IMR-90 (cell line): ENCODE measurements at regions not wholly inside any gene's neighbourhood (a gene's known extent, or its start where the extent isn't known, plus 50 kb on each side); places are given as distances from the start of the nearest gene placed in this dataset.

Experiments used
- ATAC-seq: fragments of 200-7000 bp; cut with Tn5 transposase; 2 replicates; pipeline ENCODE4 v1.9.1; 2020; ENCODE audit warnings: low read depth, mild to moderate bottlenecking, moderate library complexity
- BruUV-seq: library from RNA; stranded (reverse); fragments of 400-500 nt; replicated peaks from 2 replicates; lab custom pipeline; 2021; lab: Mats Ljungman, UMichigan
- CTCF ChIA-PET: fragments of 300-600 bp; formaldehyde crosslinking; extraction: SDS; loops from one replicate; lab custom pipeline; 2021; ENCODE audit warnings: antibody characterized with exemption; lab: Yijun Ruan, JAX
- POLR2A ChIA-PET: fragments of 300-600 bp; sonication (Branson Sonifier 250); formaldehyde crosslinking; loops from one replicate; lab custom pipeline; 2022; ENCODE audit warnings: antibody characterized with exemption; ENCODE audit not compliant: unreplicated experiment; lab: Charles Lee
- DNase-seq: peaks from one replicate; pipeline ENCODE4 v3.0.0; 2013
- H2AFZ ChIP-seq: replicated peaks from 2 replicates; pipeline ENCODE3; 2013; ENCODE audit warnings: low read length, mild to moderate bottlenecking; ENCODE audit not compliant: poor library complexity
- H2AK5ac ChIP-seq: 2 replicates; pipeline ENCODE4 v1.6.1; 2013; ENCODE audit warnings: low read depth, low read length, inconsistent platforms
- H2AK9ac ChIP-seq: replicated peaks from 2 replicates; pipeline ENCODE3; 2013; ENCODE audit warnings: mild to moderate bottlenecking, low read depth, low read length, moderate library complexity; ENCODE audit not compliant: poor library complexity
- H2BK120ac ChIP-seq: 2 replicates; pipeline ENCODE4 v1.6.1; 2013; ENCODE audit warnings: low read depth, low read length, inconsistent platforms
- H2BK15ac ChIP-seq: 3 replicates; pipeline ENCODE4 v1.6.1; 2013; ENCODE audit warnings: low read depth, low read length, inconsistent platforms
- H2BK20ac ChIP-seq: 2 replicates; pipeline ENCODE4 v1.6.1; 2013; ENCODE audit warnings: low read depth, mild to moderate bottlenecking, inconsistent platforms, low read length, moderate library complexity
- H2BK5ac ChIP-seq: 2 replicates; pipeline ENCODE4 v1.6.1; 2013; ENCODE audit warnings: mild to moderate bottlenecking, low read depth, low read length, inconsistent platforms; ENCODE audit not compliant: poor library complexity, severe bottlenecking
- H3K14ac ChIP-seq: replicated peaks from 2 replicates; pipeline ENCODE4 v1.6.1; 2013; ENCODE audit warnings: low read depth, low read length, inconsistent platforms
- H3K18ac ChIP-seq: 2 replicates; pipeline ENCODE4 v1.6.1; 2013; ENCODE audit warnings: low read depth, low read length, control low read depth
- H3K23ac ChIP-seq: 2 replicates; pipeline ENCODE4 v1.6.1; 2013; ENCODE audit warnings: low read depth, low read length, inconsistent platforms
- H3K27ac ChIP-seq: 2 replicates; pipeline ENCODE4 v1.5.1; 2013; ENCODE audit warnings: mild to moderate bottlenecking, control low read depth, low read length; ENCODE audit not compliant: insufficient read depth
- H3K27me3 ChIP-seq: 2 replicates; pipeline ENCODE4 v1.6.1; 2013; ENCODE audit warnings: low read length; ENCODE audit not compliant: control insufficient read depth, insufficient read depth
- H3K36me3 ChIP-seq: 2 replicates; pipeline ENCODE4 v1.6.1; 2013; ENCODE audit warnings: low read length, mixed read lengths; ENCODE audit not compliant: control insufficient read depth, insufficient read depth
- H3K4ac ChIP-seq: 2 replicates; pipeline ENCODE4 v1.6.1; 2013; ENCODE audit warnings: low read depth, low read length, inconsistent platforms
- H3K4me1 ChIP-seq: 2 replicates; pipeline ENCODE4 v1.6.1; 2013; ENCODE audit warnings: low read length, mixed read lengths; ENCODE audit not compliant: control insufficient read depth, insufficient read depth
- H3K4me2 ChIP-seq: 2 replicates; pipeline ENCODE4 v1.6.1; 2013; ENCODE audit warnings: low read depth, mild to moderate bottlenecking, control low read depth, low read length, moderate library complexity
- H3K4me3 ChIP-seq: 2 replicates; pipeline ENCODE4 v1.5.1; 2013; ENCODE audit warnings: low read depth, mild to moderate bottlenecking, control low read depth, low read length, moderate library complexity; ENCODE audit not compliant: insufficient read depth
- H3K56ac ChIP-seq: 2 replicates; pipeline ENCODE4 v1.6.1; 2013; ENCODE audit warnings: low read length, inconsistent platforms; ENCODE audit not compliant: insufficient read depth; ENCODE audit errors: extremely low read depth
- H3K79me1 ChIP-seq, 2 experiments: 2 replicates each; pipeline ENCODE4 v1.6.1; 2013; ENCODE audit warnings: low read length in 2 of 2, inconsistent platforms in 1 of 2, low read depth in 1 of 2
- H3K9ac ChIP-seq: 2 replicates; pipeline ENCODE4 v1.6.1; 2013; ENCODE audit warnings: low read depth, low read length, control low read depth
- H3K9me1 ChIP-seq: 2 replicates; pipeline ENCODE4 v1.6.1; 2013; ENCODE audit warnings: low read length, inconsistent platforms; ENCODE audit not compliant: insufficient read depth
- H3K9me3 ChIP-seq: 2 replicates; pipeline ENCODE4 v1.6.1; 2013; ENCODE audit warnings: low read length; ENCODE audit not compliant: control insufficient read depth, insufficient read depth
- H4K20me1 ChIP-seq: 2 replicates; pipeline ENCODE4 v1.6.1; 2013; ENCODE audit warnings: low read length, inconsistent platforms; ENCODE audit not compliant: insufficient read depth
- H4K5ac ChIP-seq: 2 replicates; pipeline ENCODE4 v1.6.1; 2013; ENCODE audit warnings: mild to moderate bottlenecking, low read depth, low read length, control low read depth
- H4K8ac ChIP-seq, 2 experiments: 2 replicates each; pipeline ENCODE4 v1.6.1; 2013; ENCODE audit warnings: low read depth in 2 of 2, low read length in 2 of 2, control low read depth in 1 of 2, inconsistent platforms in 1 of 2
- H4K91ac ChIP-seq: 2 replicates; pipeline ENCODE4 v1.6.1; 2013; ENCODE audit warnings: low read depth, low read length, inconsistent platforms; ENCODE audit not compliant: insufficient read depth
- RAD21 ChIP-seq: IDR thresholded peaks from 2 replicates; pipeline ENCODE4 v1.6.1; 2012; ENCODE audit warnings: low read length, improper control_type of control experiment
- RCOR1 ChIP-seq: IDR thresholded peaks from 2 replicates; pipeline ENCODE4 v1.6.1; 2012; ENCODE audit warnings: mild to moderate bottlenecking, low read length, improper control_type of control experiment; ENCODE audit not compliant: insufficient replicate concordance
- RFX5 ChIP-seq: IDR thresholded peaks from 2 replicates; pipeline ENCODE4 v1.8.0; 2012; ENCODE audit warnings: low read depth, mild to moderate bottlenecking, low read length, moderate library complexity
- WGBS, 2 experiments: methylation state at CpG; one replicate each; pipeline versions ENCODE4 v1.1.5 to v1.1.7; 2013; ENCODE audit warnings: missing lambda C conversion rate in 2 of 2; ENCODE audit not compliant: insufficient read length in 1 of 2; ENCODE audit errors: extremely low coverage in 2 of 2; 5-methylcytosine and 5-hydroxymethylcytosine counted together
- dilution Hi-C: fragments of 300-500 bp; cut with HindIII; formaldehyde crosslinking; loops from one replicate; pipeline ENCODE4 v1.14.3; 2018; ENCODE audit warnings: low sequenced_read_pairs; ENCODE audit not compliant: unreplicated experiment
- in situ Hi-C: fragments of 300-500 bp; cut with MboI; formaldehyde crosslinking; loops from 3 replicates; pipeline ENCODE4 v1.14.3; 2019; ENCODE audit warnings: low sequenced_read_pairs, inconsistent platforms, mixed read lengths
- intact Hi-C: fragments of 100-400 bp; cut with micrococcal nuclease; formaldehyde crosslinking; loops from 2 replicates; pipeline ENCODE4 v1.10.0; 2022

- Histone ChIP-seq H2BK15ac (no peak overlapping the region), H3K23ac (no peak overlapping the region), H2AK5ac (no peak overlapping the region), H3K27me3 (no peaks in the 10 kb centered on the region), H3K36me3 (no peaks in the 10 kb centered on the region), H3K79me1 (no peaks in the 10 kb centered on the region), H4K8ac (no peak overlapping the region), H3K56ac (no peak overlapping the region), H3K4me3 (no peak overlapping the region), H3K27ac (no peak overlapping the region), H2AFZ (no peak overlapping the region), H2BK5ac (no peak overlapping the region), H2BK120ac (no peak overlapping the region), H3K9me3 (no peaks in the 10 kb centered on the region), H4K20me1 (no peaks in the 10 kb centered on the region), H3K4me2 (no peak overlapping the region), H3K4me1 (no peaks in the 10 kb centered on the region), H4K91ac (no peak overlapping the region), H3K9me1 (no peaks in the 10 kb centered on the region), H3K4ac (no peak overlapping the region), H2BK20ac (no peak overlapping the region), H4K5ac (no peak overlapping the region), H2AK9ac (no peak overlapping the region), H3K18ac (no peak overlapping the region), H3K9ac (no peak overlapping the region), H3K14ac (no peak overlapping the region)
- no peak for DNase-seq
- ChIA-PET POLR2A (no interaction called here), CTCF (interaction anchor here (1.0 to 1.1 kb wide), 2 partner anchors 376 to 378 kb away, joined by 3 to 4 read pairs; no protein-coding TSS in a partner anchor)
- no peak for ATAC-seq
- no TSS peak for BruUV-seq
- in situ Hi-C loops: no loop called here
- TF ChIP-seq RFX5 (no peak), RCOR1 (no peak), RAD21 (no peak)
- dilution Hi-C loops: no loop called here
- no CpG with 5 or more reads among the region's 1 CpG for WGBS, 2 experiments
- intact Hi-C loops: no loop called here
Observed at GRCh38 chr12:91356405-91356804, 173.8 kb upstream of the DCN start.
